Left cardiac atrium (tissue), 4 donors: ENCODE measurements at regions not wholly inside any gene's neighbourhood (a gene's known extent, or its start where the extent isn't known, plus 50 kb on each side); places are given as distances from the start of the nearest gene placed in this dataset.

Experiments
- ATAC-seq, 2 donors: fragments of 200-7000 bp; cut with Tn5 transposase; one replicate each; pipeline ENCODE4 v1.9.1; 2020; ENCODE audit warnings: mild to moderate bottlenecking in 2 of 2, moderate library complexity in 2 of 2
- DNase-seq: peaks from one replicate; pipeline ENCODE4 v3.0.0-alpha.2; 2020
- intact Hi-C, 2 donors: fragments of 100-400 bp; cut with DNase I; formaldehyde crosslinking; loops; one replicate each; pipeline versions ENCODE4 v1.14.1 to v1.15.1; 2022 to 2023
- donor health status: DM: no; HTN: yes; CAD: no.
- donor health status: DM: no; HTN: yes; CAD: no; lungs with severe emphysema.
- donor health status: DM: yes; HTN: yes; CAD: no.
- donor health status: Dilated cardiomyopathy.

DNA sequence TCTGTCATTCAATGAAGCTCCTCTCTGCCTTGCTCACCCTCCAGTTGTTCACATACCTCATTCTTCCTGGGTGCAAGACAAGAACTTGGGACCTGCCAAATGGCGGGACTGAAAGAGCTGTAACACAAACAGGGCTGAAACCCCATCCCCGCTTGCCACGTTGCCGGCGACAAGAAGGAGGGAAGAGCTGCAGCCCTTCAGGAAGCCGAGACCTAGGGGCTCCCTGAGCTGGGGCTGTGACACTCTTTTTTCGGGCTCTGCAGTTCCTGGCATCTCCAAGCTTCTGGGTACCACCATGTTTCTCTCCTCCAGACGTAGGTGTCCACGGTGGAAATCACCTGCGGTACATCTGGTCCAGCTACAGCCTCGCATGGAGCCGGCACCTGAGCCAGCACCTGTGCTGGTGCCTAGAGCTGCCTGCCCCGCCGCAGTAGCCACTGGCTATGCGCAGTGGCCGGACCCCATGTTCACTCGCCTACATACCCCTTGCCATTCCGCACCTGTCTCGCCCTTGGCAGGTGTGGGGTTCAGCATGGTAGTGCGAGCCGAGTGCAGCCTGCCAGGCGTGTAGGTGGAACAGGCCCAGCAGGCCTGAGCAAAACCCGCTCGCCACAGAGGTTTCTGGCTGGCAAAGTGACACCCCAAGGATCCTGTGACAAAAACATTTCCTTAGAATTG, 367.0 kb upstream of the NEGR1 start:
- intact Hi-C loops, result no loop called here
- DNase-seq, result no peak

DNA sequence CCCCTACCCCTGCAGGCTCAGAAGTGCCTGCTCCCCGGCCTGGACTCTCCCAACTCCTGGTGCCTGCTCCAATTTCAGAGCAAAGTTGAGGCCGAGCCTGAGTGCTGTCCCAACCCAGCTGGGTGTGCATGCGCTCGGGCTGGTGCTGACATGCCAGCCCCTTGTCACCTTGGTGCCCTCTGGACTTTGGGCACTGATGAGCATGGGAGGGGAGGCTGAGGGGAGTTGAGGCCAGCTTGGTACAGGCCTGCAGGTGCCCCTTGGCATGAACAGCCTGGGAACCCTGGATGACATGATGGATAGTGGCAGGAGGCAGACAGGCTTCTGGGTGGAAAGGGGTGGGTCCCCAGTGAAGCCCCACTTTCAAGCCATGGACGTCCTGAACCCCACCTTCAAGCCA, 366.1 kb upstream of the NEGR1 start:
- intact Hi-C loops, result no loop called here
- no peak for DNase-seq
- no peak for ATAC-seq

More for the DNA sequence above, 367.0 kb upstream of the NEGR1 start:
- ATAC-seq, result no peak

DNA sequence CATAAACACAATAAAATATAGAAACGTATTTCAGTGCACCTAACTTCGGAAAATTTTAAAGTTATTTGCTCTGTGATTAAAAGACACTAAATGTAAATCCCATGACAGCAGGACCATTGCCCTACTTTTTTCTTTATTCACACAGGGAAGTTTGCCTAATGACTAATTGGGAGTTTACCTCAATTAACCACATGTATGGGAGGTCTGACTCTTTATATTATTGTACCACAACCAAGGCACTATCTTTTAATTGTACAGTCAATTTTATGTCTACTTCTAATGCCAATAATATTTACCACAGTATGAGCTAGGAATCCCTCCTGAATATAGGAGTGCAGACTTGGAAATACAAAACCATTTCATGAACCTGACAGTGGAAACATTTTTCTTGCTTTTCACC, 360.8 kb upstream of the NEGR1 start:
- ATAC-seq, result no peak
- DNase-seq, result no peak
- intact Hi-C loops, result no loop called here

DNA sequence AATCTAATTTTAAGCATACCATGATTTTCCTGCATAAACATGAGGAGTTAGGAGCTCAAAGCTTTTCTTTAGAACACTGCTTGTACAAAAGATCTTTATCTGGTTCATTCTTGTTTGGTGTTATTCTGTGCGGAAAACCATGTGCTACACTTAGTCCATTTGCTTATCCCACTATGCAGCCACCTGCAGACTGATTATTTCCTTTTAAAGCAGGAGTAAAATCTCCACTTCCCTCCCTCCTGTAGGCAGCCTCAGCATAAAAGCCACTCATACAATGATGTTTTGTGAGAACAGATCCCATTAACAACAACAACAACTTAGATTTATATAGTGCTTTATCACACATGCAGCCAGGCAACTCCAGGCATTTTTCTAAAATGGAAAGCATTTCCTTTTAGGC, 355.3 kb upstream of the NEGR1 start:
- DNase-seq (no peak), ATAC-seq (no peak)
- intact Hi-C loops, result no loop called here

DNA sequence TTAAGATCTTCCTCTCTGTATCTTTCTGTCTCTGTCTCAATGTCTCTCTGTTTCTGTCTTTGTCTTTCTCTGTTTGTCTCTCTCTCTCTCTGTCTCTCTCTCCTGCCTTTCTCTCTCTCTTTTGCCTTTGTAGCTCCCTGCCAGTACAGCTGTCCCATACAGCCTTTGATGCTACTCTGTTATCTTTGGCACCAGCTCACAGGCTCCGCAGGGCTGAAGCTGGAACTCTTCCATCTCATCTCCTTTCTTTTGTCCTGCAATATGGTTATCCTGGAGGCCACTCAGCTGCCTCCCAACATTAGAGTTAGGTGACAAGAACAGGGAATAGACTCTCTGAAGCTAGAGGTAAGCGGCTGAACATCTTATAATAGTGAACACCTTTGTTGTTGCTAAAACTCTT, 354.3 kb upstream of the NEGR1 start:
- intact Hi-C loops, result no loop called here
- no peak for DNase-seq
- ATAC-seq, result no peak

DNA sequence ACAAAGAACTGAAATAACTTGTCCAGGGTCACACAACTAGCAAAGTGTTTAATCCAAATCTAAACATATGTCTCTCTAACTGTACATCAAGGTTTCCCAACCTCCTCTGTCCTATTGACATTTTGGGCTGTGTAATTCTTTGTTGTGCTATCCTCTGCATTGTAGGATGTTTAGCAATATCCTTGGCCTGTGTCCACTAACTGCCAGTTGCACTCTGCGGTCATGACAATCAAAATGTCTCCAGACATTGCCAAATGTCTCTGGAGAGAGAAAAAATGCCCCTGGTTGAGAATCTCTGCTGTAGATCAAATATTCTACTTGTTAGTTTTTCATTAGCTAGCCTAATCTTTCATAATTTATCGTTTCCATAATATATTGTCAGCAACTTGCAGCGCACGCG, 353.4 kb upstream of the NEGR1 start:
- ATAC-seq (no peak), DNase-seq (no peak)
- intact Hi-C loops, result no loop called here

DNA sequence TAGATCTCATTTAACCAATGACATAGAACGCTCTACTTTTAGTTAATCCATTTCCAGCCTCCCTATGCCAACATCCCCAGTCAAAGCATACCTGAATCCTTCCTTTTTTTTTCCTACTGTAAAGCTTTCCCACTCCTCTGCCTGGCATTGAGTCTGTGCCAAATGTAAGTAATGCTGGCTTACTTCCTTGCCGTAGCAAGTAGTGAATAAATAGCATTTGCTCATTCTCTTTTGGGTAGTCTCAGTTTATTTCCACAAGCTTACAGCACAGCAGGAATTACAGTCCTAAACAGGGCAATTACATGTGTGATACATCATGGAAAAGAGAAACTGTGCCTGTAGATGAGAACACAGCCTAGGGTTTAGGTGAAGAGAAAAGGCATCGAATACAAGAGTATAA, 352.6 kb upstream of the NEGR1 start:
- DNase-seq (no peak), ATAC-seq (no peak)
- intact Hi-C loops, result no loop called here

DNA sequence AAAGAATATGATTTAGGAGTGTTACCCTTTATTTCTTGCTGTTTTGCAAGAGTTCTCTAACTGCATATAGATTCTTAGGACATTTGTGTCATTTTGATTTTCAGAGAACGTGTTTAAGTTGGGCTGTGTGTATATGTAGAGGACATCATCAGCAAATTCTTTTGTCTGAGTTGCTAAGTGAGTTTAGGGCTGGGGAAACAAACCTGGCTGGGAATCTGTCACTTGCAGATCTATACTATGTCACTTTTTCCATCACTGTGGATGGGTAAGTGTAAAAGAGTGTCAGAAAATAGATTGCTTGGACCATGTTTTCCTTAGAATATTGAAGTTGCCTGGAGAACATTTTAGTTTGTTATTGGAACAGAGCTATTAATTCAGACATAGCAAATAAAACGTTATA, 349.1 kb upstream of the NEGR1 start:
- DNase-seq, result no peak
- no peak for ATAC-seq
- intact Hi-C loops, result no loop called here

DNA sequence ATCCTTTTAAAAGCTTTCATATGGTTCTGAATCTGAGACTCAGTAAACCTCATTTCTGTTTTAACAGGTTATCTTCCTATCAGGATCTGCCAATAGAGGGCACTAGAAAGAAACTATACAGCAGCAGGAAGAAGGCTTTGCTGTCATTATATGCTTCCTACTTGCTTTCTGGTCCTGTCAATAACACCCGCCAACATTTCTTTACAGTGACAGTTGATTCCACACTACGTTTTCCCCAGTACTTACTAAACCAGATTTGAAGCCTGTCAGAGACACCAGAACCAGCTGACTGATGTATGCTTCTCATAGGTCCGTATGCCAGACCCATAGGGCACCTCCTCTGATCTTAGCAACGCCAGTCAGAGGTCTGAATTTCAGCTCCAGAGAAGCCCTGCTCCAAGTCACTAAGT, 341.0 kb upstream of the NEGR1 start:
- intact Hi-C loops, result no loop called here
- DNase-seq (no peak), ATAC-seq (peak; percentile 41 to 58)

DNA sequence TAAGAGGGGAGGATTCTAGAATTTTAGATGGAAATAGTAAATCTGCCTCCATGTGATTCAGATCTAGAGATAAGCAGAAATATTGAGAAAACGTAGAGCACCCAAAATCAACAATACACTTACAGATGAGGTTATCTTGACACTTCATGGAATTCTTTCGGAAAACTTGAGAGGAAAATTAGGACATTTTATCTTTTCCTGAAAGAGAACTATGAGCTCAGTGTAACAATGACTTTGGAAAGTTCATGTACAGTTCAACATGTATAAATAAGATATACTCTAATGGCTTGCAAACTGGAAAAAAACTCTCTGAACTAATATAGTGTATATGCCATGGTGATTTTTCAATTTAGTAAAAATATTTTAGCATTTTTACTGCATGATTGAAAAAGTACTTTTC, 338.1 kb upstream of the NEGR1 start:
- ATAC-seq (no peak), DNase-seq (no peak)
- intact Hi-C loops, result no loop called here

DNA sequence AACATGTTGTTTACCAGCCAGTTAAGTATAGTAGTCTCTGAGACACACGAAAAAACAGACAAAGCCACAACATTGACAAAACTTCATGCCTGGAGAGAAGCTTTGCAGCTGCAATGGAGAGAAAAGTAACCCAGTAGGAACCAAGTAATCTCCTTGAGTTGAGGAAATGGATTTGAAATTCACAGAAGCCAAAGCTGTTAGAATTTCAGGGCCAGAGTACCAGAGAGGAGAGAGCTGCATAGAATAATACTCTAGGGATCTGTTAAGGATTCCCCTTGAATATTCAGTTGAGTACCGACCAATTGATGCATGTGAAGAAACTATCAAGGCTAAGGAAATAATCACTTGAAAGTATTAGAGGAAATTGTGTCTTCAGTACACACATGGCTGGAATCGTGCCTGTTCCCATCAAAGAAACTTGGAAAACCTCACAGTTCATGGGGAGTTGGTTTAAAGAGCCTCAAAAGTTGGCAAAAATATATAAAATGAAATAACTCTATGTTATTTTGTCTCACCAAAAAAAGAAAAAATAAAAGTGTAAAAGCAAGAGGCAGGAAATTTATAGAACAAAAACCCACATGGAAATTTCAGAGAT, 324.0 kb upstream of the NEGR1 start:
- ATAC-seq, result no peak
- intact Hi-C loops, result no loop called here
- DNase-seq, result no peak

DNA sequence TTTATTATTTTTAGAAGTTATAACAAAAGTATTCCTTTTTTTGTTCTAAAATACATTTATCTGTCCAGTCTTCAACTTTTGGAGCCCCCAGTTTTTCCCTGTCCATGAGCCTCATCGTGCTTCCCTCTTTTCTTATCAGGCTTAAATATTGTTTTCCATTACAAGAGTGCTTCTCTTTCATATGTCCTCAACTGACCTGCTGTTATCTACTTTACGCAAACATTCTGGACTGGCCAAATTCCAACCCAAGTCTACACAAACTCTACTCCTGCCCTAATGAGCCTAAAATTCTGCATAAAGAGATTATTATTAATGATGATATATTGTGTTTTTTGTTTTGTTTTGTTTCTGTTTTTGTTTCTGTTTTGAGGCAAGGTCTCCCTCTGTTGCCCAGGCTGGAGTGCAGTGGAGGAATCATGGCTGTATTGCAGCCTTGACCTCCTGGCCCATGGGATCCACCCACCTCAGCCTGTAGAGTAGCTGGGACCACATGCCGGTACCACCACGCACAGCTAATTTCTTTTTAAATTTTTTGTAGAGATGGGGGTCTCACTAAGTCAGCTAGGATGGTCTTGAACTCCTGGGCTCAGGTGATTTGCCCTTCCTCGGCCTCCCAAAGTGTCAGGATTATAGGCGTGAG, 318.8 kb upstream of the NEGR1 start:
- DNase-seq, result no peak
- peak in 1 of 2 donors; percentile 11 for ATAC-seq
- intact Hi-C loops, result no loop called here

DNA sequence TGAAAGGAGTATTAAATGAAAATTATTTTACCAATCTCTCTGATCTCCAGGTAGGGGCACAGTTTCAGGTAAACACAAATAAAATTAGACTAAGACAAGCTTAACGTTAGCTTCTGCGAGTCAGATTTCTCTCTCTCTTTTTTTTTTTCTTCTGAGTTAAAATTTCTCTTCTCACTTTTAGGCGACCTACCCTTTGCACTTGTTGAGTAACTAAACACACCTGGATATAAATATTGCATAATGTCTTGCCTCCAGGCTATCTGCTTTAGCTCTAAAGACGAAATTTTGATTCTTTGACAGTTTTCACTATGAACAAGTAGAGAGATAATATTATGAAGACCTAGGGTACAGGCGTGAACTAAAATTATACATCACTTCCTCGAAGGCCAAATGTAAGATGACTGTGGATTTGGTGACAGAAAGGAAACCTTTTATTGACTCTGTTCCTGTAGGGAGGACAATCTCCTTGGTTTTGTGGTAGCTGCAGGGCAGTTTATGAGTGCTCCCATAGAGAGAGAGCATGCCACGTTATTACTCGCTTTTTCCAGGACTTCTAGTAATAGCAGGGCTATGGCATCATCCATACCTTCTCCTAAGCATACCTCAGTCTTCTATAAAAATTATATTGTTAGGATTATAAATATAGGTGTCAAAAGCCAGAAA, 303.8 kb upstream of the NEGR1 start:
- DNase-seq, result no peak
- intact Hi-C loops, result no loop called here
- ATAC-seq, result no peak

DNA sequence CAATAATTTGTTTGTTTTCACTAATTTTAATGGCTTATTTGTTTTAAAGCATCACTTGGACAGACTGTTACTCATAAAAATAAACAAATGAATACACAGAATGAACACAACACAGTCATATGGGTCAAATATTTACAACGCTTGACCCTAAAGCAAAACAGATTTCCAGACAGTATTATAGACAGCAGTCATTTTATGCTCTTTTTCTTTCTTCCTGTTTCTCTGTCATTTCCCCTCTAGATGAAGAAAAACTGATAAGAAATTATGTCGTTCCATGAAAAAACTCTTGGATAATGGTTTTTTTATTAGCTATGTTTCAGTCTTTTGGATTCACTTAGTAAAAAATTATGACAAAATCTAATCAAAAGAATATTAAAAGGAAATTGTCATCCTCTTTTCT, 297.3 kb upstream of the NEGR1 start:
- DNase-seq, result no peak
- intact Hi-C loops, result no loop called here
- ATAC-seq, result no peak

DNA sequence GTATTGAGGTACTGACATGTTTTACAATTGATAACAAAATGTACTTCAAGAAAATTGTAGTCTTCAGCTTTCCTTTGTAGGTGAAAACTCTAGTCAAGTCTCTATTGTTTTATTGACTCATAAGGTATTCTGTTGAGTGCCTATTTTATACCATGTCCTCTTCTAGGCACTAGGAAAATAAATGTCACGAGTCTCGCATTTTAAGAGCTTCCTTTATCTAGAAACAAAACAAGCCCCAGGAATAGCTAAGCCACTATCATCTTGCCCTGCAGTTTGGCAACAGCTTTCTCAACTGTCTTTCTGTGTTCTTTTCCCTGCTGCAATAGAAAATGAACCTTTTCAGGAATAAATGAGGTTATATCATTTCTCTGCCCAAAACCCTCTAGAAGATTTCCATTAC, 288.5 kb upstream of the NEGR1 start:
- ATAC-seq, result no peak
- no peak for DNase-seq
- intact Hi-C loops, result no loop called here

DNA sequence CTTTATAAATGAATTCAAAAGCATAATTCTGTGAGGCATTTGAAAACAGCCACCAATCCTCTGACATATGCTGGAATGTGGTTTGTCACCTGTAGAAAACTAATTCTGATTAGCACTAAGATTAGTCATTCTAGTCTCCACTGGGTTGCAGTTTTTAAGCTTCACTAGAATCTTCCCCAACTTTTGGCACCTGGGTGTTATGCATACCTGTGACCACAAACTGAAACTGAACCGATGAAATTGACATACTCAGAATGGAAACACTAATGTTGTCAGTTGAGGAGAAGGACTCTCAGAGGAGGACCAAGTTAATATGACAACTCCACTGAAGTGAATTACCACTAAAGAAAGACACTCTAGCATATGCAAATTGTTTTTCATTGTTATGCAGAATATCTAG, 285.8 kb upstream of the NEGR1 start:
- ATAC-seq (no peak), DNase-seq (no peak)
- intact Hi-C loops, result no loop called here

DNA sequence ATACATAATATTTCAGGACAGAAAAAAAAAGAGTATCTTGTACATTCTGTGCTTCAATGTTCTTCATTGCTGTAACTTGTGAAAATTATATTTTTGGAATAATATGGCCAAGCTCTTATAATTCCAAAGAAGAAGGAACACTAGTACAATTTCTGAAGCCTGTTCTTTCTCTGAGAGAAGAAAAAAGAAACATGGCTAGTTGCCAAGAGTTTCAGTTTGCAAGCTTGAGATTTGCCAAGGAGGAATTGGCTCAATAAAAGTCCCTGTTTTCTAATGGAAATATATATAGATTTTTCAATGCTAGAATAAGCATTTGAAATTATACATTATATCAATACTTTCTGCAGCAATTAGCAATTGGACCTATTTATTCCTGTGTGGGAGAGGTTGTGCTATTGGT, 285.2 kb upstream of the NEGR1 start:
- DNase-seq, result no peak
- intact Hi-C loops, result no loop called here
- no peak for ATAC-seq

DNA sequence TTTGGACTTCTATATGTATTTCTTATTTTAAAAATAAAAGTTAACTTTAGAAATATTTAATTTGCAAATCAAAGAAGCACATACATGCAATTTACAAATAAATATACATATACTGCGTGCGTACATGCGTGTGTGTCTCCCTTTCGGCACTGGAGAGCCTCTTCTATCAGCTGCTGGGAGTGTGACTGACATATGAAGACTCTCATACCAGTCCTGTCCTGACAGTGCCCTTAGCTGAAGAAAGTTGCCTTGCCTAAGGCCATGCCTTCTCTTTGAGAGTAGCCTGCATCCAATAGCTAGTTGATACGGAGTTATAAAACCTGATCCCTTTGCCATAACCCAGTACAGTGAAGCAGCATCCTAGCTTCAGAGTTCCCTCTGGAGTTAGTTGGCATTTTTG, 282.4 kb upstream of the NEGR1 start:
- ATAC-seq (no peak), DNase-seq (no peak)
- intact Hi-C loops, result no loop called here

DNA sequence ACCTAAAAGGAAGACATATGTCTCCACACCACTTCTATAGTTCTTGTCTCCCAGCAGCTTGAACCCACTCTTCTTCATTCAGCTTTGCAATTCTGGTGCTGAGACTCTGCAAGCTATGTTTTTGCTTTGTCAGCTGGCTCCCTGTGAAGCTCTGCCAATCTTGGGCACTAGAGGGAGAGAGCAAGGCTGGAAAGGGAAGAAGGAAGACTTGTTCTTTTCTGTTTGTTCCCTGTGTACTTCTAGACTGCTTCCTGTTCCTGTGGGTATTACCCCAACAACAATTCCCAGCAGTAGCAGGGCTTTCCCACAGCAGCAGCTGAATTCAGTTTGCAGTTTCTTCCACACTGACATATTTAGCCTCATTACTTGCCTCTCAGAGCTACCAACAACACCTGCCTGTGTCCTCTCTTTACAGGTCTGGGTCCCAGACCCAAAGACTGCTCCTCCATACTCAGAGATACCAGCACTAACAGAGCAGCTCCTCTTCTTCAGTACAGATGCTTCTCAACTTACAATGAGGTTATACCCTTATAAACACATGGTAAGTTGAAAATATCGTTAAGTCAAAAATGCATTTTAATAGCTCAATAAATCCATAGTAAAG, 275.2 kb upstream of the NEGR1 start:
- intact Hi-C loops, result no loop called here
- no peak for ATAC-seq
- DNase-seq, result no peak

DNA sequence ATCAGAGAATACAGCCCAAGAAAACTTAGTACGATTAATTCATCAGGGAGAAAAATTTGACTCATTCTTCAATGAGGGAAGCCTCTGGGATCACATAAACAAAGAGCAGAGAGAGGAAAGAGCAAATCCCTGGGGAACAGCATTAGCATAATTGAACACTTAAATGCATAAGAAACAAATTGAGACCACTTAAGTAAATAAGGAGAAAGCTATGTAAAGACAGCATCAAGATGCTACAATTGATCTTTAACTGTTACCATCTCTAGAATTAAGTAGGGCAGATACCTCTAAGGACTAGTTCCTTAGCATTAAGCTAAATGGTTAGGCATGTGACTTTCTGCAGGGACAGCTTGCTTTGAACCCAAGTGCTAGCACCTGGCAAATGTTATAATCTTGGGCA, 265.1 kb upstream of the NEGR1 start:
- DNase-seq, result no peak
- intact Hi-C loops, result no loop called here
- ATAC-seq, result no peak
